Adipocyte (in vitro differentiated cells): ENCODE measurements at regions not wholly inside any gene's neighbourhood (a gene's known extent, or its start where the extent isn't known, plus 50 kb on each side); places are given as distances from the start of the nearest gene placed in this dataset.
A peak's percentile ranks its signal among the peaks of the same experiment; 100 is the strongest.

Experiments used
- DNase-seq: peaks from one replicate; pipeline ENCODE4 v3.0.0-alpha.2; 2015; ENCODE audit warnings: low read depth
- H3K27me3 ChIP-seq: replicated peaks from 2 replicates; pipeline ENCODE4 v1.7.0; 2013; ENCODE audit warnings: mild to moderate bottlenecking, low read length, moderate library complexity; ENCODE audit not compliant: control insufficient read depth, insufficient read depth
- H3K36me3 ChIP-seq: 2 replicates; pipeline ENCODE4 v1.7.0; 2013; ENCODE audit warnings: low read length, mild to moderate bottlenecking, moderate library complexity; ENCODE audit not compliant: control insufficient read depth, insufficient read depth, severe bottlenecking
- H3K4me1 ChIP-seq: 2 replicates; pipeline ENCODE4 v1.7.0; 2013; ENCODE audit warnings: mild to moderate bottlenecking, low read length, moderate library complexity; ENCODE audit not compliant: control insufficient read depth, insufficient read depth
- H3K4me3 ChIP-seq: 2 replicates; pipeline ENCODE4 v1.7.0; 2013; ENCODE audit warnings: mild to moderate bottlenecking, low read length, moderate library complexity
- H3K9ac ChIP-seq: 2 replicates; pipeline ENCODE4 v1.7.0; 2013; ENCODE audit warnings: mild to moderate bottlenecking, low read length, moderate library complexity
- H3K9me3 ChIP-seq: 2 replicates; pipeline ENCODE4 v1.7.0; 2013; ENCODE audit warnings: mild to moderate bottlenecking, low read length, moderate library complexity; ENCODE audit not compliant: control insufficient read depth

- Histone ChIP-seq H3K27me3 (peaks cover 4% of the 10 kb centered on the region), H3K36me3 (no peaks in the 10 kb centered on the region), H3K4me1 (peaks cover 58% of the 10 kb centered on the region), H3K9me3 (no peaks in the 10 kb centered on the region), H3K4me3 (no peak overlapping the region), H3K9ac (no peak overlapping the region)
- DNase-seq, result no peak
Measured at GRCh38 chr1:30819244-30819571, 61.6 kb upstream of the LAPTM5 start.

- DNase-seq, result peak; percentile 54
- no peak overlapping the region for H3K9ac ChIP-seq
- H3K4me3 ChIP-seq, result no peak overlapping the region
- peaks cover 57% of the 10 kb centered on the region for H3K4me1 ChIP-seq
- peaks cover 4% of the 10 kb centered on the region for H3K27me3 ChIP-seq
- no peaks in the 10 kb centered on the region for H3K36me3 ChIP-seq
- no peaks in the 10 kb centered on the region for H3K9me3 ChIP-seq
Measured at GRCh38 chr1:30818568-30819243, 61.1 kb upstream of the LAPTM5 start.

- Histone ChIP-seq H3K36me3 (no peaks in the 10 kb centered on the region), H3K27me3 (peaks cover 4% of the 10 kb centered on the region), H3K4me3 (no peak overlapping the region), H3K9ac (no peak overlapping the region), H3K4me1 (peaks cover 48% of the 10 kb centered on the region), H3K9me3 (no peaks in the 10 kb centered on the region)
- no peak for DNase-seq
Measured at GRCh38 chr1:30817548-30817947, 60.0 kb upstream of the LAPTM5 start.

- Histone ChIP-seq H3K27me3 (peaks cover 4% of the 10 kb centered on the region), H3K9ac (no peak overlapping the region), H3K4me3 (no peak overlapping the region), H3K36me3 (no peaks in the 10 kb centered on the region), H3K4me1 (peaks cover 45% of the 10 kb centered on the region), H3K9me3 (no peaks in the 10 kb centered on the region)
- no peak for DNase-seq
Measured at GRCh38 chr1:30817077-30817438, 59.5 kb upstream of the LAPTM5 start.

- Histone ChIP-seq H3K36me3 (no peaks in the 10 kb centered on the region), H3K4me3 (no peak overlapping the region), H3K27me3 (peaks cover 4% of the 10 kb centered on the region), H3K9me3 (no peaks in the 10 kb centered on the region), H3K4me1 (peaks cover 39% of the 10 kb centered on the region), H3K9ac (no peak overlapping the region)
- peak; percentile 82 for DNase-seq
Measured at GRCh38 chr1:30816211-30817076, 58.9 kb upstream of the LAPTM5 start.

GRCh38 chr1:30815556-30815955 is 58.0 kb upstream of the LAPTM5 start:
- H3K27me3 ChIP-seq, result peaks cover 4% of the 10 kb centered on the region
- no peak overlapping the region for H3K4me3 ChIP-seq
- H3K9ac ChIP-seq, result no peak overlapping the region
- no peaks in the 10 kb centered on the region for H3K9me3 ChIP-seq
- H3K4me1 ChIP-seq, result peaks cover 34% of the 10 kb centered on the region
- H3K36me3 ChIP-seq, result no peaks in the 10 kb centered on the region
- no peak for DNase-seq

GRCh38 chr1:30814292-30814691 is 56.7 kb upstream of the LAPTM5 start:
- no peak for DNase-seq
- peaks cover 4% of the 10 kb centered on the region for H3K27me3 ChIP-seq
- no peak overlapping the region for H3K4me3 ChIP-seq
- no peaks in the 10 kb centered on the region for H3K9me3 ChIP-seq
- no peaks in the 10 kb centered on the region for H3K36me3 ChIP-seq
- H3K4me1 ChIP-seq, result peaks cover 33% of the 10 kb centered on the region
- H3K9ac ChIP-seq, result no peak overlapping the region

GRCh38 chr1:30812076-30812475 is 54.5 kb upstream of the LAPTM5 start:
- H3K4me1 ChIP-seq, result peaks cover 48% of the 10 kb centered on the region
- H3K36me3 ChIP-seq, result no peaks in the 10 kb centered on the region
- H3K9ac ChIP-seq, result no peak overlapping the region
- H3K9me3 ChIP-seq, result no peaks in the 10 kb centered on the region
- DNase-seq, result no peak
- H3K27me3 ChIP-seq, result peaks cover 4% of the 10 kb centered on the region
- no peak overlapping the region for H3K4me3 ChIP-seq

GRCh38 chr1:30811187-30811586 is 53.6 kb upstream of the LAPTM5 start:
- Histone ChIP-seq H3K9me3 (no peaks in the 10 kb centered on the region), H3K4me1 (peaks cover 43% of the 10 kb centered on the region), H3K36me3 (no peaks in the 10 kb centered on the region), H3K27me3 (peaks cover 4% of the 10 kb centered on the region), H3K9ac (no peak overlapping the region), H3K4me3 (no peak overlapping the region)
- no peak for DNase-seq

GRCh38 chr1:30810416-30811080 is 53.0 kb upstream of the LAPTM5 start:
- H3K27me3 ChIP-seq, result peaks cover under 1% of the 10 kb centered on the region
- H3K9ac ChIP-seq, result peak overlapping the region; percentile 44
- no peak for DNase-seq
- no peaks in the 10 kb centered on the region for H3K9me3 ChIP-seq
- no peak overlapping the region for H3K4me3 ChIP-seq
- H3K36me3 ChIP-seq, result no peaks in the 10 kb centered on the region
- H3K4me1 ChIP-seq, result peaks cover 37% of the 10 kb centered on the region

- DNase-seq, result peak; percentile 85
- Histone ChIP-seq H3K36me3 (no peaks in the 10 kb centered on the region), H3K27me3 (no peaks in the 10 kb centered on the region), H3K4me1 (peaks cover 37% of the 10 kb centered on the region), H3K4me3 (peak overlapping the region; percentile 41), H3K9me3 (no peaks in the 10 kb centered on the region), H3K9ac (peak overlapping the region; percentile 49)
Measured at GRCh38 chr1:30809514-30810263, 52.1 kb upstream of the LAPTM5 start.
